Colon (tissue), 2 donors: ENCODE measurements at regions not wholly inside any gene's neighbourhood (a gene's known extent, or its start where the extent isn't known, plus 50 kb on each side); places are given as distances from the start of the nearest gene placed in this dataset.
"Not testable (repeated sequence)": the region's sequence is repeated elsewhere in the genome, so short reads cannot be mapped to it uniquely, and the experiment has no call there.

Source experiments
- FAIRE-seq: peaks from 2 replicates; lab custom pipeline; 2012; peaks lifted over from hg19 to GRCh38; lab: Jason Lieb, UNC
- donor health status: control.
- donor health status: control.

GRCh38 chr11:87635001-87635400, 540.2 kb downstream of the RAB38 start:
- FAIRE-seq: no peak

GRCh38 chr11:87634331-87634730, 540.9 kb downstream of the RAB38 start:
- no peak for FAIRE-seq

GRCh38 chr11:87628957-87629356, 546.3 kb downstream of the RAB38 start:
- FAIRE-seq: no peak

GRCh38 chr11:87628026-87628580, 547.1 kb downstream of the RAB38 start:
- no peak for FAIRE-seq

GRCh38 chr11:87623531-87624365, 551.5 kb downstream of the RAB38 start:
- FAIRE-seq: not testable (repeated sequence)

GRCh38 chr11:87616511-87616910, 558.7 kb downstream of the RAB38 start:
- FAIRE-seq: no peak

- no peak for FAIRE-seq
Measured at GRCh38 chr11:87604350-87604749, 566.6 kb downstream of the TMEM135 start.

GRCh38 chr11:87603887-87604286, 566.2 kb downstream of the TMEM135 start:
- FAIRE-seq: no peak

- FAIRE-seq: no peak
Measured at GRCh38 chr11:87602776-87603175, 565.0 kb downstream of the TMEM135 start.

- no peak for FAIRE-seq
Measured at GRCh38 chr11:87600938-87601337, 563.2 kb downstream of the TMEM135 start.

GRCh38 chr11:87597725-87598124, 560.0 kb downstream of the TMEM135 start:
- FAIRE-seq: no peak

GRCh38 chr11:87596176-87596575, 558.4 kb downstream of the TMEM135 start:
- FAIRE-seq: no peak

- no peak for FAIRE-seq
Measured at GRCh38 chr11:87589082-87589481, 551.3 kb downstream of the TMEM135 start.

- not testable (repeated sequence) for FAIRE-seq
Measured at GRCh38 chr11:87585613-87586012, 547.9 kb downstream of the TMEM135 start.

- FAIRE-seq: no peak
Measured at GRCh38 chr11:87583931-87584330, 546.2 kb downstream of the TMEM135 start.

GRCh38 chr11:87575088-87575487, 537.4 kb downstream of the TMEM135 start:
- no peak for FAIRE-seq

- no peak for FAIRE-seq
Measured at GRCh38 chr11:87574193-87574592, 536.5 kb downstream of the TMEM135 start.

- FAIRE-seq: no peak
Measured at GRCh38 chr11:87573708-87574107, 536.0 kb downstream of the TMEM135 start.

GRCh38 chr11:87572881-87573280, 535.1 kb downstream of the TMEM135 start:
- FAIRE-seq: no peak

GRCh38 chr11:87560352-87560751, 522.6 kb downstream of the TMEM135 start:
- FAIRE-seq: no peak

- FAIRE-seq: not testable (repeated sequence)
Measured at GRCh38 chr11:87559852-87560251, 522.1 kb downstream of the TMEM135 start.

GRCh38 chr11:87555101-87555500, 517.4 kb downstream of the TMEM135 start:
- no peak for FAIRE-seq

- no peak for FAIRE-seq
Measured at GRCh38 chr11:87548797-87549196, 511.1 kb downstream of the TMEM135 start.

GRCh38 chr11:87545858-87546257, 508.1 kb downstream of the TMEM135 start:
- FAIRE-seq: no peak
